ENCODE measurements at regions not wholly inside any gene's neighbourhood (a gene's known extent, or its start where the extent isn't known, plus 50 kb on each side); places are given as distances from the start of the nearest gene placed in this dataset.
"Not testable (repeated sequence)": the region's sequence is repeated elsewhere in the genome, so short reads cannot be mapped to it uniquely, and the experiment has no call there.

DNA sequence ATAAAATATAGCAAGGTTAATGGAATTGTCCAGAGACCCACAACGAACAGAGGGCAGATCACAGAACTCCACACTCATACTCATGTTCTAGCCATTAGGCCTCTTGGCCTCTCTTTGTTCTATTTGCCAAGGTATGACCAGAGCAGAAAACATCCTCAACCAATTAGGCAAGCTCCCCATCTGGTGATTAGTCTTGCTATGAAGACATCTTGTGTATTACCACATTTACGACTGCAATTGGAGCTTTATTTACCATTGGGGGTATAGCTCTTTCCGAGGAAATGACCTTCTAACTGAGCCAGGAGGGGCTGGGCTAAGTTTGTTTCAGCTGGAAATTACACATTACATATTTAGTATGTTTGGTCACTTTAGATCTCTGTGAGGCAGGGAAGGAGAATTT, 593.9 kb downstream of the CD109 start:
- intact Hi-C loops (cut with DNase I), result no loop called here
- DNase-seq, result no peak

- intact Hi-C loops (cut with DNase I), result no loop called here
- DNase-seq, result no peak
Observed at GRCh38 chr6:74287932-74288331, 591.9 kb downstream of the CD109 start.

DNA sequence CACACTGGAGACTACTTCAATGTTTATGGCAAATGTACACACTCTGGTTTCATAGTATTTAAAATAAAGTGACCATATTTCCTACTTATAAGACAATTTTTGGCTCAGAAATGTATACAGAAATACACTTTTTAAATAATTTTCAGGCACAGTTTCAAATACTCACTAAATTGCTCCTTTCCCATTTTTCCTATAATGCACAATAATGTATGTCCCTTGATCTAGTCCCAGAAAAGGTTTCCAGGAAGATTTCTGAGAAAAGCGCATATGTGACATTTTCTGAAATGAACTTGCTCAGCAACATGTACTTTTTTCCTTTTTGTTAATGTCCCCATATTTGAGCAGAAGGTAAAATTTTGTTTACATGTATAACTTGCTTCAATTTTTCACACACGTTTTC, 591.4 kb downstream of the CD109 start:
- no peak for DNase-seq
- intact Hi-C loops (cut with DNase I), result no loop called here

- intact Hi-C loops (cut with DNase I), result no loop called here
- DNase-seq, result no peak
Observed at GRCh38 chr6:74284284-74284683, 588.3 kb downstream of the CD109 start.

DNA sequence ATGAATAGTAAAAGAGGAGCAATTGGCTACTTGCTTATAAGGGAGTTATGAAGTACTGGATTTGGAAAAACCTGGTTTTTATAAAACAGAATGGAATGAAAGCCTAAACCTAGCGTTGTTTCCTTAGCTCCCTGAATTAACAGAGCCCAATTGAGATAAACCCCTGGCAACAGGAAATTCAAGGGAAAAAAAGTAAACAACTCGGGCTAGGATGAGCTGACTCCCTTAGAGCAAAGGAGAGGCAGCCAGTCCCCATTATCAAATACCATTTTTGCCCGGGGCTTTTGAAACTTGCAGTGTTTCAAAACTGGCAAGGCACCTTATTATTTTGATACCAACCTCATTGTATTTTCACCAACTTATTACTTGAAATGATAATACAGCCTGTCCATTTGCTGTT, 587.5 kb downstream of the CD109 start:
- intact Hi-C loops (cut with DNase I), result no loop called here

GRCh38 chr6:74282143-74282689, 586.2 kb downstream of the CD109 start:
- intact Hi-C loops (cut with DNase I), result no loop called here
- no peak for DNase-seq

More for the DNA sequence above, 587.5 kb downstream of the CD109 start:
- DNase-seq, result no peak

DNA sequence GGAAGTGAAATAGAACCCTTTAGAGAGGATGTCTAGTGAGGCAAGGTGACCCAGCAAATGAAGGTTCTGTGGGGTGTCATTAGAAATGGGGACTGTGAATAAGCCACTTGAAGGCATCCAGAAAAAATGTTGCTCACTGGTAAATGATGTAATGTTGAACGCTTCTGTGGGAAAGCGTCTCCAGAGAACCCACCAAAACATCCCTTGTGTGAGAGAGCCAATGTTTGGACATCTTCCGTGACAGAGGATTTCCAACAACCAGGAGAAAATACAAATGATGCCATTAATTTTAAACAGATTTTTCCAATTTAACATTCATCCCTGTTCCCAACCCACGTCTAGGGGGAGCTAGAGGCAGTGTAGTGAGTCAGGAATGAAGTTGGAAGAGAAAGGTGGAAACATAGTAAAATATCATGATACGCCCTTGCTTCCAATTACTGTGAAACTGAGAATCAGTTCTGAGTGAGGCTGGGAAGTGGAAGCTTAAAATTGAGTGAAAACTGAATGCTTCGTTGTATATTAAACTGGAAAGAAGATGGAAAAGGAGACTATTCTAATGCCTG, 584.2 kb downstream of the CD109 start:
- DNase-seq, result no peak
- intact Hi-C loops (cut with DNase I), result no loop called here

DNA sequence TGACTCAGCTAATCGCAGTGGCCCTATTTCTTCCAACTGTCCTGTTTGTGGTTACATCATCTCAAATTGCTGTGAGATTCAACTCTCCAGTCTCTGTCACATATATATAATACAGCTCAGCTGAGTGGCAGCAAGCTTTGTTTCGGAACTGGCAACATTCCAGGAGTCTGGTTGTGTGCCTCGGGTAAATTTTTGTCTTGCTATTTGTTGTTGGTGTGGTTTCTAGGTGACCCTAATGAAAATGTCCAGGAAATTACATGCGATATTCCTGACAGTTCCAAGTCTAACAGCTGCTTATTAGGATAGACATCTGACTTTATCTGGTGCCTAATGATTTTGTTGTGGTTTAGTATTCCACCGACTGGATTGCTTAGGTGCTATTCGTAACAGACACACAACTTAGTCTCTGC, 581.8 kb downstream of the CD109 start:
- intact Hi-C loops (cut with DNase I), result no loop called here
- DNase-seq, result peak in 2 of 42 donors; percentile 10 to 45

- intact Hi-C loops (cut with DNase I), result no loop called here
- no peak for DNase-seq
Observed at GRCh38 chr6:74273541-74273940, 577.5 kb downstream of the CD109 start.

DNA sequence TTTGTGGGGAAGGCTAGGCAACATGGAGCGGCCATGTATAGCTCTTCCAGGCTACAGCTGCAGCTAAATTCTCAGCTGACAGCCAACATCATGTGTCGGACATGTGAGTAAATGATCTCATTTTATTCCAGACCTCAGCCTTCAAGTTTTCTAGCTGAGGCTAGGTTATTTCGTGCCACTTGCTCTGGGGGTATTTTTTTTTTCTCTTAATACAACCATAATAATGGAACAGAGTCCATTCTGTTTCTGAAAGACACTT, 573.5 kb downstream of the CD109 start:
- DNase-seq, result no peak
- intact Hi-C loops (cut with DNase I), result no loop called here

GRCh38 chr6:74268815-74269599, 573.0 kb downstream of the CD109 start:
- no peak for DNase-seq
- intact Hi-C loops (cut with DNase I), result no loop called here

- DNase-seq, result no peak
- intact Hi-C loops (cut with DNase I), result no loop called here
Observed at GRCh38 chr6:74259981-74260380, 564.0 kb downstream of the CD109 start.

DNA sequence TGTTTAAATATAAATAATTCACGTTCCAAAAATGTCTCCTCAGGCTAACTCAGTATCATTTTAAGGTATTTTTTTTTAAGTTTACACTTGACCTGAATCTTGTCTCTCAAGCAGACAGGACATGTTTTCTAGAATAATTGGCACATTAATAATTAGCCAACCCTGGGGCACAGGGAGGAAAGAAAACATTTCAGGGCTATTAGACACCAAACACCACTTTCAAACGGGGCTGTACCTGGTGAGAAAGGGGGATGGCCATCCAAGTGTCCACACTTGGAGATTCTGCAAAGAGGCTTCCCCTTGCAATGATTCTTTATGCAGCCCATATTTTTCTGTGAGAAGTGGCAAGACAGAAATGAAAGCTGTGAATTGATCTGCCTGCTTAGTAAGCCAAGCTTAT, 560.8 kb downstream of the CD109 start:
- intact Hi-C loops (cut with DNase I), result no loop called here

DNA sequence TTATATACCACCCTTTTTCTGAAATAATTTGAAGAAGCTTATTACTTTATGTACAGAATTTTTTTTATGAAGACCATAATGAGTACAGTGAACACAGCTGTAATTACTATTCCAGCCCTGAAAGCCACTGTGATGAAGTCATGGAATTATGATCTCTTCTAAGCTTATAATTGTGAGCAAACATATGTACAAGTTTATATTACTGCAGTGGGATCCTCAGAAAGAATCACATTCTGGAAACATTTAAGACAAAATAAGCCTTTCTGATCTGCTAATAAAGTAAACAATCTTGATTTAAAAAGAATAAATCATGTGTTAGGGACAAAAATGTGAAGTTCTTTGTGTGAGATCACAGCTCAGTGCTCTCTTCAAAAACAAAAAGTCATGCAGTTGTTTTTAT, 560.4 kb downstream of the CD109 start:
- intact Hi-C loops (cut with DNase I), result no loop called here
- no peak for DNase-seq

More for the DNA sequence above, 560.8 kb downstream of the CD109 start:
- DNase-seq, result no peak

DNA sequence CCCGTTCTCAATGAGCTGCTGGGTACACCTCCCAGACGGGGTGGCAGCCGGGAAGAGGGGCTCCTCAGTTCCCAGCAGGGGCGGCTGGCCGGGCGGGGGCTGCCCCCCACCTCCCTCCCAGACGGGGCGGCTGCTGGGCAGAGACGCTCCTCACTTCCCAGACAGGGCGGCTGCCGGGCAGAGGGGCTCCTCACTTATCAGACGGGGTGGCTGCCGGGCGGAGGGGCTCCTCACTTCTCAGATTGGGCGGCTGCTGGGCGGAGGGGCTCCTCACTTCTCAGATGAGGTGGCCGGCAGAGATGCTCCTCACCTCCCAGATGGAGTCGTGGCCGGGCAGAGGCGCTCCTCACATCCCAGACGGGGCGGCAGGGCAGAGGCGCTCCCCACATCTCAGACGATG, 559.0 kb downstream of the CD109 start:
- DNase-seq; intact Hi-C loops (cut with DNase I): not testable (repeated sequence)

DNA sequence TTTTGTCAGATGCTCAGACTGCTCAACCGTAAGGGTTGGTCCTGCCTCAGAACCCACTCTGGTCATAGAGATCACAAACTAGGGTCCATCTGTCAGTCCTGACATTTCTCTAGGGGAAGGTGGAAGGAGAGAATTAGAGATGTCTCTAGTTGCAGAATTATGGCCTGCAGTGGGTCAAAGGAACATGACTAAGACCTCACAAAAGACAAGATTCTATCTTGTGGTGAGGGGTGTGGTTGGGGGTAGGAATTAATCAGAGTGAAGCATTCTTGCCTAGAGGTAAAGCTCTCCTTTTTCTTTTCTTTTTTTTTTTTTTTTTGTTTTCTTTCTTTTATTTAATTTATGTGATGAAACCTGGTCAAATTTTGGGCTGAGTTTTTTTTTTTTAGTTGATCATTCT, 558.1 kb downstream of the CD109 start:
- intact Hi-C loops (cut with DNase I); DNase-seq: not testable (repeated sequence)

DNA sequence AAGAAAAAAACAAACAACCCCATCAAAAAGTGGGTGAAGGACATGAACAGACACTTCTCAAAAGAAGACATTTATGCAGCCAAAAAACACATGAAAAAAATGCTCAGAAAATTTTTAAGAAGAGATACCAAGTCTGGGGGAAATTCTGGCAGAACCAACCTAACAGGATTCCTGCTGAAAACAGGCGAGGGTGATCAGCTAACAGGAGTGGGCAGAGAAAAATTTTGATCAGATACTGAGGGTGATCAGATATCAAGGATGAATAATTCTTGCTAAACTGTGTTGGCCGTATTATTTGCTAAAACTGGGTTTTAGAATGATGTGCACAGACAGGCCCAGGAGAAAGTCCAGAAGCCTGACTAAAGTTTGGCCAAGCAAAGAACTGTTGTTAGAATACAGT, 557.3 kb downstream of the CD109 start:
- DNase-seq, result no peak
- intact Hi-C loops (cut with DNase I), result no loop called here

DNA sequence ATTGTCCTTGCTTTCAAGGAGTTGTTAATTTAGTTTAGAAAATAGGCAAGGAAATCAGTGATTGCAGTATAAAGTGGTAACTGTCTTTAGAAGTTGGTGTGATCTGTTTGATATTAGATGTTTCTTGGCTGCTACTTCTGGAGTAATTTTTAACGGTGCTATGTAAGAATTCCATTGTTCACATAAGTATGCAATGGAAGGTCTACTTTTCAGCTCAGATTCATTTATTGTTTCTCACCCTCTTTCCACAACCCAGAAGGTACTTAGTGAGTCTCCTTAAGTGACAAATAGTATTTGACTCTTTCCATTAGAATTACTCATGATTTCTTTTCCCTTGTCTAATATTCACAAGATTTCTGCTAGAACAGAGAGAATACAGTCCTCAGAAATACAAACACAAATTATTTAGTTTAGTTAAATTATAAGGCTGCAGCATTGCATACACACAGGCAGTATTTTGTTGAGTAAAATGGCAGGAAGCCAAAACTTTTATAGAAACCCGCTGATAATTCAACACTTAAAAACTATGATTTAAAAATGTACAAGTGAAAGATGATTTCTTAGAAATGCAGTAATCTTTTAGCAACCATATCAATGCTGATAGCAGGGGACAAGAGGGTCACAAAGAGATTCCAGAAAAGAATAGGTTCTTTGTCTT, 554.3 kb downstream of the CD109 start:
- intact Hi-C loops (cut with DNase I), result no loop called here
- no peak for DNase-seq

- no peak for DNase-seq
- intact Hi-C loops (cut with DNase I), result no loop called here
Observed at GRCh38 chr6:74249658-74250057, 553.7 kb downstream of the CD109 start.

DNA sequence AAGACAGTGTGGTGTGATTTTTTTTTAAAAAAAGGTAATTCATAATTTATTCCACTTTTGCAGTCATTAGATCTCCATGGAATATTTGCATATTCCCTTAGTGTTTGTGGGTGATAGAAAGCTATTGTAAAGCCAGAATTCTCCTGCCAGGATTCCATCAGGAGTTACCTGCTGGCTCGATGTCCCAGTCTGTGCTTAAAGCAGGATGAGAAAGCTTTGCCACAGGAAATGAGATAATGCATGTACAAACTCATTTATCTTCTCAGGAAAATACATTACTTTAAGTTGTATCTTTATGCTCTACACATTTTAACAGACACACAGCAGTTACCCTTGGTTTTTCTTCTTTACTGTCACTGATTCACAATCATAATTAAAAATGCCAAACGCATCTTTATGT, 553.0 kb downstream of the CD109 start:
- intact Hi-C loops (cut with DNase I), result no loop called here
- DNase-seq, result no peak

All from head of caudate nucleus (tissue), 42 donors.